Osteoblast (primary cell): ENCODE measurements at regions not wholly inside any gene's neighbourhood (a gene's known extent, or its start where the extent isn't known, plus 50 kb on each side); places are given as distances from the start of the nearest gene placed in this dataset.
"Not testable (repeated sequence)": the region's sequence is repeated elsewhere in the genome, so short reads cannot be mapped to it uniquely, and the experiment has no call there.

Source experiments
- DNase-seq: peaks from one replicate; pipeline ENCODE4 v3.0.0; 2011; ENCODE audit warnings: low spot score, mixed read lengths; ENCODE audit not compliant: insufficient read length; ENCODE audit errors: missing footprints
- H2AFZ ChIP-seq: 2 replicates; pipeline ENCODE4 v1.6.0; 2011; ENCODE audit warnings: mild to moderate bottlenecking, low read length
- H3K27ac ChIP-seq: 2 replicates; pipeline ENCODE4 v1.5.1; 2011; ENCODE audit warnings: mild to moderate bottlenecking, low read depth, low read length, moderate library complexity
- H3K27me3 ChIP-seq: 2 replicates; pipeline ENCODE4 v1.6.0; 2012; ENCODE audit warnings: mild to moderate bottlenecking, control low read depth, inconsistent platforms, low read length, moderate library complexity; ENCODE audit not compliant: insufficient read depth
- H3K36me3 ChIP-seq: 2 replicates; pipeline ENCODE4 v1.5.1; 2011; ENCODE audit warnings: mild to moderate bottlenecking, low read length, control low read depth, moderate library complexity; ENCODE audit not compliant: insufficient read depth
- H3K4me1 ChIP-seq: 2 replicates; pipeline ENCODE4 v1.5.1; 2011; ENCODE audit warnings: mild to moderate bottlenecking, low read length, control low read depth, moderate library complexity; ENCODE audit not compliant: insufficient read depth
- H3K4me2 ChIP-seq: 2 replicates; pipeline ENCODE4 v1.6.0; 2011; ENCODE audit warnings: mild to moderate bottlenecking, low read length; ENCODE audit not compliant: insufficient read depth
- H3K4me3 ChIP-seq: fragments of 200-600 bp; sonication (generic); 3 replicates; pipeline ENCODE4 v1.5.1; 2012; ENCODE audit warnings: mild to moderate bottlenecking, low read length, inconsistent platforms; ENCODE audit not compliant: insufficient read depth
- H3K79me2 ChIP-seq: 2 replicates; pipeline ENCODE4 v1.6.0; 2012; ENCODE audit warnings: mild to moderate bottlenecking, low read length, control low read depth, inconsistent platforms; ENCODE audit not compliant: insufficient read depth
- H3K9me3 ChIP-seq: 2 replicates; pipeline ENCODE4 v1.5.1; 2011; ENCODE audit warnings: low read depth, low read length, control low read depth
- H4K20me1 ChIP-seq: 2 replicates; pipeline ENCODE4 v1.6.0; 2012; ENCODE audit warnings: mild to moderate bottlenecking, low read length, control low read depth; ENCODE audit not compliant: insufficient read depth
- CTCF ChIP-seq: IDR thresholded peaks from 2 replicates; pipeline ENCODE4 v1.5.1; 2011; ENCODE audit warnings: mild to moderate bottlenecking, low read depth, low read length, moderate library complexity; ENCODE audit errors: extremely low read depth

DNA sequence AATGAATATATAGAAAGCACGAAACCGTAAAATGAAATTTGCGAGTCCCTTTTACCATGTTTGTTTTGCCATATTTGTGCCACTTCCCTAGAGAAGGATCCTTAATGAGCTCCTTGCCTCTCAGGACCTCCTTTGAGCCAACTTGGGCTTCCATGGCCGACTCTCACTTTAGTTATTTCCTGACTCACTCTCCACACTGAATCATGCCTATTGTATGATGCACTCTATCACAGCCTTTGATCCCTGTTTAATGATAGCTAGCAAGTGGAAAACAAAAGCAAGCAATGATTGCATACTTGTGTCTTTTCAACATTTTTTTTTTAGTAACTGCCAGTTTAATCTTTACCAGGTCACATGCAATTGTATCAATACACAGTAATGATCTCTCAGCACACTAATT is 153.2 kb downstream of the CCER1 start:
- Histone ChIP-seq H3K79me2 (no peaks in the 10 kb centered on the region), H3K9me3 (no peaks in the 10 kb centered on the region), H4K20me1 (no peaks in the 10 kb centered on the region), H3K27me3 (no peaks in the 10 kb centered on the region), H2AFZ (no peak overlapping the region), H3K4me1 (peaks cover 3% of the 10 kb centered on the region), H3K36me3 (no peaks in the 10 kb centered on the region), H3K4me3 (no peak overlapping the region), H3K4me2 (no peak overlapping the region), H3K27ac (no peak overlapping the region)
- DNase-seq = peak; percentile 22
- TF ChIP-seq CTCF = no peak

DNA sequence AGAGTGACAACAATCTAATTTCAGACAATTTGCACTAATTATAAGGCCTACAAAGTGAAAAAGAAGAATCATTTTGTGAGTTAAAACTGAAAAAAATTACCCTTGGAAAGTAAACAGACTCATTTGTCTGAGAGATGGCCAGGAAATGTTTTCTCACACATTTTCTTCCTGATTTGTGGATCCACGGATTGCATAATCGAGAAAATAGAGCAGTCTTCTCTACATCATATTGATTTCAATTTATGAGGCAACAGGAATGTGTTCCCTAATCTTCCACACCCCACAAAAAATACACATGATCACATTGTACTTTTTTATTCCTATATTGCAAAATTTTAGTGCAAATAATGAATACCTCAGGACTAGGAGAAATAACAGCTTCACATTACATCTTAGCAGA is 160.8 kb downstream of the CCER1 start:
- no peak for TF ChIP-seq CTCF
- H3K79me2 ChIP-seq = no peaks in the 10 kb centered on the region
- no peaks in the 10 kb centered on the region for H3K27me3 ChIP-seq
- H3K4me2 ChIP-seq = no peak overlapping the region
- H3K36me3 ChIP-seq = no peaks in the 10 kb centered on the region
- H3K9me3 ChIP-seq = no peaks in the 10 kb centered on the region
- no peaks in the 10 kb centered on the region for H3K4me1 ChIP-seq
- no peak overlapping the region for H3K27ac ChIP-seq
- no peak overlapping the region for H3K4me3 ChIP-seq
- H2AFZ ChIP-seq = no peak overlapping the region
- no peaks in the 10 kb centered on the region for H4K20me1 ChIP-seq
- DNase-seq = no peak

DNA sequence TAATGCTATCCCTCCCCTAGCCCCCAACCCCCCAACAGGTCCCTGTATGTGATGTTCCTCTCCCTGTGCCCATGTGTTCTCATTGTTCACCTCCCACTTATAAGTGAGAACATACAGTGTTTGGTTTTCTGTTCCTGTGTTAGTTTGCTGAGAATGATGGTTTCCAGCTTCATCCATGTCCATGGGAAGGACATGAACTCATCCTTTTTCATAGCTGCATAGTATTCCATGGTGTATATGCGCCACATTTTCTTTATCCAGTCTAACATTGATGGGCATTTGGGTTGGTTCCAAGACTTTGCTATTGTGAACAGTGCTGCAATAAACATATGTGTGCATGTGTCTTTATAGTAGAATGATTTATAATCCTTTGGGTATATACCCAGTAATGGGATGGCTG is 162.3 kb downstream of the CCER1 start:
- H3K4me1 ChIP-seq, H3K4me2 ChIP-seq, H3K9me3 ChIP-seq, H2AFZ ChIP-seq, H4K20me1 ChIP-seq, H3K27me3 ChIP-seq, H3K4me3 ChIP-seq, H3K36me3 ChIP-seq, DNase-seq, H3K27ac ChIP-seq, H3K79me2 ChIP-seq: not testable (repeated sequence)

- Histone ChIP-seq H3K27ac (no peak overlapping the region), H4K20me1 (no peaks in the 10 kb centered on the region), H3K27me3 (no peaks in the 10 kb centered on the region), H3K36me3 (no peaks in the 10 kb centered on the region), H3K9me3 (no peaks in the 10 kb centered on the region), H3K4me1 (no peaks in the 10 kb centered on the region), H2AFZ (no peak overlapping the region), H3K4me3 (no peak overlapping the region), H3K4me2 (no peak overlapping the region), H3K79me2 (no peaks in the 10 kb centered on the region)
- no peak for TF ChIP-seq CTCF
- no peak for DNase-seq
Observed at GRCh38 chr12:90791445-90791844, 163.5 kb downstream of the CCER1 start.

- H3K9me3 ChIP-seq = no peaks in the 10 kb centered on the region
- H2AFZ ChIP-seq = no peak overlapping the region
- DNase-seq = no peak
- H3K27me3 ChIP-seq = no peaks in the 10 kb centered on the region
- H4K20me1 ChIP-seq = no peaks in the 10 kb centered on the region
- TF ChIP-seq CTCF = no peak
- no peaks in the 10 kb centered on the region for H3K36me3 ChIP-seq
- no peaks in the 10 kb centered on the region for H3K4me1 ChIP-seq
- no peak overlapping the region for H3K4me2 ChIP-seq
- H3K27ac ChIP-seq = no peak overlapping the region
- H3K4me3 ChIP-seq = no peak overlapping the region
- H3K79me2 ChIP-seq = no peaks in the 10 kb centered on the region
Observed at GRCh38 chr12:90790747-90791146, 164.2 kb downstream of the CCER1 start.
